GM12891 (cell line): ENCODE measurements at regions not wholly inside any gene's neighbourhood (a gene's known extent, or its start where the extent isn't known, plus 50 kb on each side); places are given as distances from the start of the nearest gene placed in this dataset.
"Not testable (repeated sequence)": the region's sequence is repeated elsewhere in the genome, so short reads cannot be mapped to it uniquely, and the experiment has no call there.

Experiments
- DNase-seq: peaks from one replicate; pipeline ENCODE4 v3.0.0; 2011; ENCODE audit warnings: low spot score; ENCODE audit not compliant: insufficient read length
- FAIRE-seq: peaks from 2 replicates; lab custom pipeline; 2011; peaks lifted over from hg19 to GRCh38; lab: Jason Lieb, UNC
- PAX5 ChIP-seq: IDR thresholded peaks from 2 replicates; pipeline ENCODE4 v1.6.1; 2011; ENCODE audit warnings: low read length, moderate library complexity, mild to moderate bottlenecking; ENCODE audit not compliant: insufficient read depth, severe bottlenecking
- POLR2A ChIP-seq: IDR thresholded peaks from 2 replicates; pipeline ENCODE4 v1.6.1; 2011; ENCODE audit warnings: low read depth, low read length, control low read depth
- POLR2AphosphoS5 ChIP-seq: IDR thresholded peaks from 2 replicates; pipeline ENCODE4 v1.6.1; 2011; ENCODE audit warnings: low read depth, low read length, control low read depth
- POU2F2 ChIP-seq: IDR thresholded peaks from 2 replicates; pipeline ENCODE4 v1.6.1; 2011; ENCODE audit warnings: low read depth, mild to moderate bottlenecking, control low read depth, low read length, moderate library complexity
- SPI1 ChIP-seq: IDR thresholded peaks from 2 replicates; pipeline ENCODE4 v1.6.1; 2011; ENCODE audit warnings: low read depth, low read length, control low read depth
- TAF1 ChIP-seq: IDR thresholded peaks from 2 replicates; pipeline ENCODE4 v1.6.1; 2011; ENCODE audit warnings: low read depth, low read length, control low read depth

DNA sequence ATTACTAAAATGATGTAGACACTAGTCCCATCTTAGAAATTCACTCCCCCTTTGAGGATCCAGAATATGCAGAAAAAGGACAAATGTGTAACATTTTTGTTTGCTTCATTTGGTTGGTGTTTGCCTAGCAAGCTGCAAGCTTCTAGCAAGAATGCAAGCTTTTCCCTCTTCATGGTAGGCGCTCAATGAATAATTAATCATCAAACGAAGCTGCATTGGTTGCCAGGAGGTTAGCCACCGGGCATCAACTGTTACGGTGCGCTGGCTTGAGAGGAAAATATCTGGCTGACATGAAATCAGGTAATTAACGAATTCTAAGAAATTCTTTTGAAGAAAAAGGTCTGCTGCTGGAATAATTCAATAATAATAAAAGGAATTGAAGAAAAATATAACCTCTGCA is 341.0 kb upstream of the KYNU start:
- FAIRE-seq, result no peak
- DNase-seq, result no peak
- TF ChIP-seq SPI1 (no peak), POLR2AphosphoS5 (no peak), PAX5 (no peak), POU2F2 (no peak), TAF1 (no peak)

DNA sequence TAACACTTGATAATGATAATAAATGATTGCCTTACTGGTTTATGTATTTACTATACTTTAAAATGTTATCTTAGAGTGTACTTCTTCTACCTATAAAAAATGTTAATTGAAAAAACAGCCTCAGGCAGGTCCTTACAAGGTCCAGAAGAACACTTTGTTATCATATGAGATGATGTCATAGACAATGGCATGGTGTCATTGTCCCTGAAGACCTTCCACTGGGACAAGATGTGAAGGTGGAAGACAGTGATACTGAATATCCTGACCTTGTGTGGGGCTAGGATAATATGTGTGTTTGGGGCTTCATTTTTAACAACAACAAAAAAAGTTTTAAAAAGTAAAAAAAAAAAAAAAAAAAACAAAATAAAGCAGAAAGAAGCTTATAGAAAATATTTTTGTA is 342.2 kb upstream of the KYNU start:
- no peak for DNase-seq
- FAIRE-seq, result no peak
- no peak for TF ChIP-seq PAX5
- TF ChIP-seq POLR2AphosphoS5, result no peak
- TF ChIP-seq POLR2A, result no peak
- no peak for TF ChIP-seq TAF1
- TF ChIP-seq SPI1, result no peak
- TF ChIP-seq POU2F2, result no peak

DNA sequence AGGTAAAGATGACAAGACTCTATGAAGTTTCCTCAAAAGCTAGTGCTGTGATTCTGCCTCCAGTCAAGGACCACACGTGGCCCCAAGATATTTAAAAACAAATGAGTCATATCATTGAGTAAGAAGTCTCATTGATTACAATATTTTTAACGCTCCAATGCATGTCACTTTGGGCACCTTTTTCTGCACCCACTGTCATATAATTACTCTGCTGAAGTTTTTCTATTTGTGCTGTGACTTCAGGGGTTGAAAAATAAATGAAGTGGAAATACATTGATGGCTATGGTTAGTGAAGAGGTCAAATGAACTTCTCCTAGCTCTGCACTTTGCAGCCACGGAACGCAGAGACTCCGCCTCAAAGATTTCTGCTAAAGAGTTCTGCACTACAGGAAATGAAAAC is 344.3 kb upstream of the KYNU start:
- TF ChIP-seq SPI1 (no peak), POLR2A (no peak), TAF1 (no peak), PAX5 (no peak), POU2F2 (no peak), POLR2AphosphoS5 (no peak)
- FAIRE-seq (no peak), DNase-seq (no peak)

DNA sequence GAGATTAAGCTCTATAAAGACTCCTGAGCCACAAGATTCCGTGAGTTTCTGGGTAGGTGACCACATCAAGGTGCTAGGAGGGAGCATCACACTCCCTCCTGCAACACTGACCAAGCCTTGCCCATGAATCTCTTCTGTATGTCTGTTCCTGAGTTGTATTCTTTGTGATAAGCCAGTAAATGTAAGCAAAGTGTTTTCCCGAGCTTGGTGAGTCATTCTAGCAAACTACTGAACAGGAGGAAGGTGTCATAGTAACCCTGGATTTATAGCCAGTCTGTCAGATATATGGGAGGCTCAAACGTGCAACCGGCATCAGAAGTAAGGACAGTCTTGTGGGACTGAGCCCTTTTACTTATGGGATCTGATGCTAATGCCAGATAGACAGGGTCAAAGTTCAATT is 346.1 kb upstream of the KYNU start:
- no peak for TF ChIP-seq POLR2AphosphoS5
- no peak for TF ChIP-seq SPI1
- TF ChIP-seq TAF1, result no peak
- no peak for TF ChIP-seq POLR2A
- TF ChIP-seq PAX5, result no peak
- TF ChIP-seq POU2F2, result no peak
- DNase-seq (no peak), FAIRE-seq (no peak)

DNA sequence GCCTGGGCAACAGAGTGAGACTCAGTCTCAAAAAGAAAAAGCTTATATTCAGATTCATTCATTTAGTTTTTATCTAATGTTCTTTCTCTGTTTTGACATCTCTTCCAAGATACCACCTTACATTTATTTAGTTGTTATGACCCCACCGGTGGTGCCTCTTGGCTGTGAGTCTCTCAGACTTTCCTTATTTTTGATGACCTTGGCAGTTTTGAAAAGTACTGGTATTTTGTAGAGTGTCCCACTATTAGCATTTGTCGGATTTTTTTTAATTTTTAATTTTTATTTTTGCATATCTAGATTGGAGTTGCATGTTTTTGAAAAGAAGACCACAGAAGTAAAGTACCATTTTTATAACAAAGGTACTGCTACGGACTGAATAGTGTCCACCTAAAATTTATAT is 351.7 kb upstream of the KYNU start:
- TF ChIP-seq POU2F2, result no peak
- TF ChIP-seq SPI1, result no peak
- TF ChIP-seq TAF1, result no peak
- DNase-seq (no peak), FAIRE-seq (no peak)

DNA sequence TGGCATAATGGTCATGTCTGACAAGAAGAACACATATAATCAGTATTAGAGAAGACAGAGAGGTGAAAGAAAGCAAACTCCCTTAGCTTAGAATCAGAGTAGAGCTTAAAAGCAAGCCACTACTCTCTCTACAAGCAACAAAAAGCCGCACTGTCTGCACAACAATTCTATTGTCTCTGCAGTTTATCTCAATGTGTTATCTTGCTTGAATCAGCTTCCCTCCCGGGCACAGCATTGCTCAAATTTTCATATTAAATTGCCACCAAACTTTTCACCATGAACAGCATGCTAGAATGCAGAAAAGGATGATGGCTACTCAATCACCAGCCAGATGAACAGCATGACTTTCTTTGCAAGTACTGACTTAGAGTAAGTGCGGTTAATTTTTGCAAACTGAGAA is 356.0 kb upstream of the KYNU start:
- TF ChIP-seq POU2F2 (no peak), PAX5 (no peak), POLR2A (no peak), TAF1 (no peak), SPI1 (no peak), POLR2AphosphoS5 (no peak)
- DNase-seq (no peak), FAIRE-seq (no peak)

DNA sequence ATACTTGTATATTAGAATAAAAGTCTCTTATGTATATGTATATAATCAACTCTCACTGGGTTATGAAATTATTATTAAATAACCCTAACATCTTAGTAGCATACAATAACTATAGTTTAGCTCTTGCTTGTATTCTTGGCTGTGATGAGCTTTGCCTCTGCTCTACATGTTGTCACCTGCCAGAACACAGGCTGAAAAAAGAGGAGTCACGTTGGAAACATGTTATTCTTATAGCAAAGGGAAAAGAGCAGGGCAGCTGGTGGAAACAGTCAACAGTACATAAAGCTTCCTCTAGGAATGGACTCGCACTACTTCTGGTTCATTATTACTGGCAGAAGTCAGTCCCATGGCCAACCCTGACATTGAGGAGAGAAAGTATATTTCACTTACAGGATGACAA is 362.0 kb upstream of the KYNU start:
- TF ChIP-seq POU2F2, result no peak
- TF ChIP-seq POLR2A, result no peak
- TF ChIP-seq POLR2AphosphoS5, result no peak
- no peak for TF ChIP-seq PAX5
- TF ChIP-seq SPI1, result no peak
- no peak for TF ChIP-seq TAF1
- FAIRE-seq (no peak), DNase-seq (no peak)

DNA sequence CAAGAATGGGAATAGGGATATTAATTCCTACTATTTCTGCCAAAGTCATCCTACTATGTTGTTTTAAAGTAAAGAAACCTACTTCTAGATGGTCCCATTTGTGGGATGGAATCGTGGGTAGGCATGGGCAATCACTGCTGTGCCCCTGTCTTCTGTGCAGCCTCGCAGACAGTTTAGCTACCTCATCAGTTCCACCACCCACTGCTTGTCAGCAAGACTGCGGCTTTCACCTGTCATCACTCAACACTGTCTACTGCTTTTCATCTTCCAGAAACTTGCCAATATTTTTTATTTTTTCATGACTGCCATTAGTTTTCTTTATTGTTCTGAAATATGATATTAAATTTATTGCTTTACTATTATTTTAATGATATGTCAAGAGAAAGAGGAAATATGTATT is 368.1 kb upstream of the KYNU start:
- FAIRE-seq, result no peak
- no peak for DNase-seq
- TF ChIP-seq POLR2AphosphoS5 (no peak), TAF1 (no peak), POLR2A (no peak), SPI1 (no peak), PAX5 (no peak), POU2F2 (no peak)

DNA sequence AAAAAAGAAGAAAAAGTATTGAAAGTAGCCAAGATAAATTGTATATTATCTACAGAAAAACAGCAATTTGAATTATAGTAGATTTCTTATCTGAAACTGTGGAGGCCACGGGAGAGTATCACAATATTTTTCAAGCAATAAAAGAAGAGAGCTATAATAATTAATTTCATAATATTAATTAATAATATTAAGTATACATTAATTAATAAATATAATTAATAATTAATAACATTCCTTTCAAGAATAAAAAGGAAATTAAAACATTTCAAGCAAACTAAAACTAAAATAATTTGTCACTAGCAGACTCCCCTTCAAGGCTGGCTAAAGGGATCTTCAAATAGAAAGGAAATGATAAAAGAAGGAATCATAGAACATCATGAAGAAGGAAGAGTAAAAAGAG is 372.7 kb upstream of the KYNU start:
- TF ChIP-seq POLR2A (no peak), TAF1 (no peak), PAX5 (no peak), SPI1 (no peak), POU2F2 (no peak), POLR2AphosphoS5 (no peak)
- FAIRE-seq (no peak), DNase-seq (no peak)

DNA sequence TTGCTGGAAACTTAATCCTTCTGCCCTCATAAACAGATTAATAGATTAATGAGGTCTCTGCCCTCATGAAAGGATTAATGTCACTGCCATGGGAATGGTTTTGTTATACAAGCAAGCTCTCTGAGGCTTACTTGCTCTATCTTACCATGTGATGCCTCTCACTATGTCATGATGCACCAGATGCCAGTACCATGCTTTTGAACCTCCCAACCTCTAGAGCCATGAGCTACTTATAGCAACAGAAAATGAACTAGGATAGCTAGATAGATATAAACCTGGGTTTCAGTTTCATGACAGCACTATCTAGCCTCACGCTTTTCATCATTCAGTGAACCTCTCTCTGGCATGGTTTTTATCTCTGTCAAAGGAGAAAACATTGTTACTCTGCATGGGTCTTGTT is 371.6 kb upstream of the LRP1B start:
- FAIRE-seq, result no peak
- no peak for TF ChIP-seq TAF1
- TF ChIP-seq POU2F2, result no peak
- no peak for TF ChIP-seq POLR2A
- no peak for TF ChIP-seq PAX5
- no peak for TF ChIP-seq SPI1
- no peak for TF ChIP-seq POLR2AphosphoS5

DNA sequence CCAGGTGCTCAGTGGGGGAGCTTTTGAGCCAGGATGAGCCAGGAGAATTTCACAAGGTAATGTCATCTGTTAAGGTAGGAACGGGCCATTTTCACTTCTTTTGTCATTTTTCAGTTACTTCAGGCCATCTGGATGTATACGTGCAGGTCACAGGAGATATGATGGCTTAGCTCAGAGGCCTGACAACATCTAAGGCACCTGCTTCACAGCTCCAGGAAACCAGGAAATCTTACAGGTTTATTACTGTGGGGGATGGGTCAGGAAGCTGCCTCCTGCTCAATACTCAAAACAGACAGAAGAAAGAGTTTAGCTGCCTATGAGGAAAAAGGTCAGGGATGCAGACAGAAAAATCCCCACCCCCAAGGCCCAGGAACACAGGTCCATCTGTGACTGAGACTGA is 364.3 kb upstream of the LRP1B start:
- TF ChIP-seq POLR2A, result no peak
- TF ChIP-seq PAX5, result no peak
- TF ChIP-seq POU2F2, result no peak
- no peak for TF ChIP-seq TAF1
- TF ChIP-seq POLR2AphosphoS5, result no peak
- no peak for TF ChIP-seq SPI1
- FAIRE-seq (no peak), DNase-seq (no peak)

More for the DNA sequence above, 371.6 kb upstream of the LRP1B start:
- DNase-seq, result no peak

DNA sequence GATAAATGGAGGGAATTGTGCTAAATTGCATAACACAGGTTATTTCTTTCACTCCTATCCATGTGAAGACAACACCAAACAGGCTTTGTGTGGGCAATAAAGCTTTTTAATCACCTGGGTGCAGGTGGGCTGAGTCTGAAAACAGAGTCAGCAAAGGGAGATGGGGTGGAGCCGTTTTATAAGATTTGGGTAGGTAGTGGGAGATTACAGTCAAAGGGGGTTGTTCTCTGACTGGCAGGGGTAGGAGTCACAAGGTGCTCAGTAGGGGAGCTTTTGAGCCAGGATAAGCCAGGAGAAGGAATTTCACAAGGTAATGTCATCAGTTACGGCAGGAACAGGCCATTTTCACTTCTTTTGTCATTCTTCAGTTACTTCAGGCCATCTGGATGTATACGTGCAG is 358.8 kb upstream of the LRP1B start:
- not testable (repeated sequence) for DNase-seq, FAIRE-seq
